Gastrocnemius medialis (tissue), 4 donors: ENCODE measurements at regions not wholly inside any gene's neighbourhood (a gene's known extent, or its start where the extent isn't known, plus 50 kb on each side); places are given as distances from the start of the nearest gene placed in this dataset.

ENCODE experiments used
- CTCF ChIP-seq, 5 experiments: fragments of 450-650 bp in 3 of 5; fragments of 200-600 bp in 2 of 5; sonication (generic) in 2 of 5; IDR thresholded peaks in 4 of 5; conservative IDR thresholded peaks in 1 of 5; 1 replicate in 4 of 5; 2 replicates in 1 of 5; pipeline ENCODE4 v1.5.1; 2016 to 2019; ENCODE audit warnings: antibody characterized with exemption in 5 of 5, mild to moderate bottlenecking in 3 of 5, moderate library complexity in 3 of 5
- POLR2A ChIP-seq, 2 donors: fragments of 450-650 bp; IDR thresholded peaks; one replicate each; pipeline ENCODE4 v1.6.1; 2017; ENCODE audit warnings: antibody characterized with exemption in 2 of 2, mild to moderate bottlenecking in 2 of 2, moderate library complexity in 2 of 2

GRCh38 chr3:187458921-187459320 lies 90.7 kb downstream of the RTP4 start:
- TF ChIP-seq POLR2A (IDR thresholded peaks at IDR 0.05) (no peak), CTCF (IDR thresholded peaks at IDR 0.05 in 4 of 5, conservative IDR thresholded peaks at IDR 0.05 in 1 of 5) (no peak)
